ENCODE measurements at regions not wholly inside any gene's neighbourhood (a gene's known extent, or its start where the extent isn't known, plus 50 kb on each side); places are given as distances from the start of the nearest gene placed in this dataset.

GRCh38 chr10:4532011-4532410 lies 294.0 kb upstream of the AKR1E2 start:
- no peak overlapping the region for H3K27ac Mint-ChIP-seq (ENCODE audit: unreplicated experiment)
- Histone ChIP-seq H3K36me3 (ENCODE audit: control insufficient read depth, insufficient read depth, low read length) (no peaks in the 10 kb centered on the region), H3K4me3 (ENCODE audit: low read depth, low read length) (no peak overlapping the region), H3K27me3 (replicated peaks; ENCODE audit: control insufficient read depth, insufficient read depth, low read length) (no peaks in the 10 kb centered on the region), H3K9me3 (no peaks in the 10 kb centered on the region), H3K4me1 (no peaks in the 10 kb centered on the region)
- ChIA-PET POLR2A (no interaction called here), CTCF (no interaction called here)
- no peak overlapping the region for H3K4me3 Mint-ChIP-seq (ENCODE audit: unreplicated experiment)
- no peaks in the 10 kb centered on the region for H3K4me1 Mint-ChIP-seq (ENCODE audit: low read depth, unreplicated experiment)
- no TSS peak for BruUV-seq (replicated peaks)
- H3K27me3 Mint-ChIP-seq (ENCODE audit: insufficient read depth, unreplicated experiment), result peaks cover 12% of the 10 kb centered on the region
- no peaks in the 10 kb centered on the region for H3K9me3 Mint-ChIP-seq (ENCODE audit: unreplicated experiment)
- no peak for TF ChIP-seq CTCF (IDR thresholded peaks at IDR 0.05; ENCODE audit: insufficient read depth in 1 of 2, low read depth in 1 of 2, low read length in 1 of 2, severe bottlenecking in 1 of 2, unreplicated experiment in 1 of 2)
- intact Hi-C loops (cut with micrococcal nuclease; ENCODE audit: unreplicated experiment), result no loop called here
- DNase-seq, result no peak
- H3K36me3 Mint-ChIP-seq (ENCODE audit: insufficient read depth, unreplicated experiment), result no peaks in the 10 kb centered on the region

- no peaks in the 10 kb centered on the region for H3K9me3 Mint-ChIP-seq (ENCODE audit: unreplicated experiment)
- intact Hi-C loops (cut with micrococcal nuclease; ENCODE audit: unreplicated experiment), result no loop called here
- no peaks in the 10 kb centered on the region for H3K9me3 ChIP-seq
- BruUV-seq (replicated peaks), result no TSS peak
- H3K27me3 ChIP-seq (replicated peaks; ENCODE audit: control insufficient read depth, insufficient read depth, low read length), result no peaks in the 10 kb centered on the region
- DNase-seq, result no peak
- no peaks in the 10 kb centered on the region for H3K4me1 Mint-ChIP-seq (ENCODE audit: low read depth, unreplicated experiment)
- no peaks in the 10 kb centered on the region for H3K4me1 ChIP-seq
- no peak overlapping the region for H3K4me3 ChIP-seq (ENCODE audit: low read depth, low read length)
- no peak overlapping the region for H3K27ac Mint-ChIP-seq (ENCODE audit: unreplicated experiment)
- H3K36me3 Mint-ChIP-seq (ENCODE audit: insufficient read depth, unreplicated experiment), result no peaks in the 10 kb centered on the region
- H3K36me3 ChIP-seq (ENCODE audit: control insufficient read depth, insufficient read depth, low read length), result no peaks in the 10 kb centered on the region
- ChIA-PET CTCF (no interaction called here), POLR2A (no interaction called here)
- no peak overlapping the region for H3K4me3 Mint-ChIP-seq (ENCODE audit: unreplicated experiment)
- TF ChIP-seq CTCF (IDR thresholded peaks at IDR 0.05; ENCODE audit: insufficient read depth in 1 of 2, low read depth in 1 of 2, low read length in 1 of 2, severe bottlenecking in 1 of 2, unreplicated experiment in 1 of 2), result no peak
- peaks cover 14% of the 10 kb centered on the region for H3K27me3 Mint-ChIP-seq (ENCODE audit: insufficient read depth, unreplicated experiment)
Measured at GRCh38 chr10:4529266-4529665, 296.7 kb upstream of the AKR1E2 start.

GRCh38 chr10:4527281-4527970 lies 298.6 kb upstream of the AKR1E2 start:
- no peaks in the 10 kb centered on the region for H3K36me3 ChIP-seq (ENCODE audit: control insufficient read depth, insufficient read depth, low read length)
- no peaks in the 10 kb centered on the region for H3K9me3 Mint-ChIP-seq (ENCODE audit: unreplicated experiment)
- no peak for TF ChIP-seq CTCF (IDR thresholded peaks at IDR 0.05; ENCODE audit: insufficient read depth in 1 of 2, low read depth in 1 of 2, low read length in 1 of 2, severe bottlenecking in 1 of 2, unreplicated experiment in 1 of 2)
- no peak overlapping the region for H3K4me3 Mint-ChIP-seq (ENCODE audit: unreplicated experiment)
- H3K4me1 Mint-ChIP-seq (ENCODE audit: low read depth, unreplicated experiment), result no peaks in the 10 kb centered on the region
- H3K4me1 ChIP-seq, result no peaks in the 10 kb centered on the region
- no TSS peak for BruUV-seq (replicated peaks)
- ChIA-PET POLR2A (no interaction called here), CTCF (no interaction called here)
- DNase-seq, result no peak
- H3K27me3 ChIP-seq (replicated peaks; ENCODE audit: control insufficient read depth, insufficient read depth, low read length), result no peaks in the 10 kb centered on the region
- H3K27me3 Mint-ChIP-seq (ENCODE audit: insufficient read depth, unreplicated experiment), result peaks cover 10% of the 10 kb centered on the region
- H3K9me3 ChIP-seq, result no peaks in the 10 kb centered on the region
- no peaks in the 10 kb centered on the region for H3K36me3 Mint-ChIP-seq (ENCODE audit: insufficient read depth, unreplicated experiment)
- no peak overlapping the region for H3K27ac Mint-ChIP-seq (ENCODE audit: unreplicated experiment)
- no peak overlapping the region for H3K4me3 ChIP-seq (ENCODE audit: low read depth, low read length)
- intact Hi-C loops (cut with micrococcal nuclease; ENCODE audit: unreplicated experiment), result no loop called here
